Neural cell (in vitro differentiated cells): ENCODE measurements at regions not wholly inside any gene's neighbourhood (a gene's known extent, or its start where the extent isn't known, plus 50 kb on each side); places are given as distances from the start of the nearest gene placed in this dataset.

Experiments used
- EZH2 ChIP-seq: fragments of 200-600, 300-800 bp; shearing (Covaris generic), sonication (generic); IDR thresholded peaks from 2 replicates; pipeline ENCODE4 v1.6.1; 2014; ENCODE audit warnings: antibody characterized with exemption, low read length, borderline replicate concordance, mild to moderate bottlenecking; ENCODE audit not compliant: insufficient read depth, poor library complexity, severe bottlenecking
- MXI1 ChIP-seq: fragments of 450-650 bp; conservative IDR thresholded peaks from 2 replicates; pipeline ENCODE4 v1.6.1; 2014; ENCODE audit warnings: antibody characterized with exemption, mild to moderate bottlenecking; ENCODE audit not compliant: poor library complexity, severe bottlenecking
- POLR2AphosphoS5 ChIP-seq: IDR thresholded peaks from 2 replicates; pipeline ENCODE4 v1.6.1; 2012
- RAD21 ChIP-seq: fragments of 450-650 bp; conservative IDR thresholded peaks from 2 replicates; pipeline ENCODE4 v1.6.1; 2014; ENCODE audit warnings: antibody characterized with exemption, mild to moderate bottlenecking, moderate library complexity
- TAF1 ChIP-seq: IDR thresholded peaks from 2 replicates; pipeline ENCODE4 v1.6.1; 2012; ENCODE audit warnings: low read depth
- TF ChIP-seq, protein P1 (sequence below): fragments of 450-650 bp; IDR thresholded peaks from 2 replicates; pipeline ENCODE4 v1.5.1; 2014; ENCODE audit warnings: antibody characterized with exemption, mild to moderate bottlenecking, moderate library complexity; ENCODE audit not compliant: poor library complexity, severe bottlenecking
- TF ChIP-seq, protein P2 (sequence below): IDR thresholded peaks from 2 replicates; pipeline ENCODE4 v1.6.1; 2012; ENCODE audit warnings: borderline replicate concordance

DNA sequence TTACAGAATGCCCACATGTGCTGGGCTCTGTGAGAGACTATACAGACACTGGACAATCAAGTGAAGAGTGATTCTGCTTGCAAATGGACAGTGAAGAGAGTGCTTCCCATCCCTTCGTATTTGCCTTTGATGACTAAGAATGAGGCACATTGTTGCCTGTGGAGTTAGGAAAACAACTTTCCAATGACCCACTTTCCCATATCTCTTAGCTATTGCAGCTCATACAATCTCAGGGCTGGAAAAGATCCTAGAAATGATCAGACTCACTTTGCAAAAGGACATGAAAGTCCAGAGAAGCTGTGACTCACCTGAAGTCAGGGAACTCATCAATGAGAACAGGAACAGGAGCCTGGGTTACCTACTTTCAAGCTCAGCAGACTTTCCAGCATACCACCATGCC lies 440.5 kb upstream of the TCF4 start:
- TF ChIP-seq RAD21: no peak
- TF ChIP-seq, protein P1, sequence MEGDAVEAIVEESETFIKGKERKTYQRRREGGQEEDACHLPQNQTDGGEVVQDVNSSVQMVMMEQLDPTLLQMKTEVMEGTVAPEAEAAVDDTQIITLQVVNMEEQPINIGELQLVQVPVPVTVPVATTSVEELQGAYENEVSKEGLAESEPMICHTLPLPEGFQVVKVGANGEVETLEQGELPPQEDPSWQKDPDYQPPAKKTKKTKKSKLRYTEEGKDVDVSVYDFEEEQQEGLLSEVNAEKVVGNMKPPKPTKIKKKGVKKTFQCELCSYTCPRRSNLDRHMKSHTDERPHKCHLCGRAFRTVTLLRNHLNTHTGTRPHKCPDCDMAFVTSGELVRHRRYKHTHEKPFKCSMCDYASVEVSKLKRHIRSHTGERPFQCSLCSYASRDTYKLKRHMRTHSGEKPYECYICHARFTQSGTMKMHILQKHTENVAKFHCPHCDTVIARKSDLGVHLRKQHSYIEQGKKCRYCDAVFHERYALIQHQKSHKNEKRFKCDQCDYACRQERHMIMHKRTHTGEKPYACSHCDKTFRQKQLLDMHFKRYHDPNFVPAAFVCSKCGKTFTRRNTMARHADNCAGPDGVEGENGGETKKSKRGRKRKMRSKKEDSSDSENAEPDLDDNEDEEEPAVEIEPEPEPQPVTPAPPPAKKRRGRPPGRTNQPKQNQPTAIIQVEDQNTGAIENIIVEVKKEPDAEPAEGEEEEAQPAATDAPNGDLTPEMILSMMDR: no peak
- no peak for TF ChIP-seq POLR2AphosphoS5
- TF ChIP-seq TAF1: no peak
- no peak for TF ChIP-seq MXI1
- TF ChIP-seq, protein P2, sequence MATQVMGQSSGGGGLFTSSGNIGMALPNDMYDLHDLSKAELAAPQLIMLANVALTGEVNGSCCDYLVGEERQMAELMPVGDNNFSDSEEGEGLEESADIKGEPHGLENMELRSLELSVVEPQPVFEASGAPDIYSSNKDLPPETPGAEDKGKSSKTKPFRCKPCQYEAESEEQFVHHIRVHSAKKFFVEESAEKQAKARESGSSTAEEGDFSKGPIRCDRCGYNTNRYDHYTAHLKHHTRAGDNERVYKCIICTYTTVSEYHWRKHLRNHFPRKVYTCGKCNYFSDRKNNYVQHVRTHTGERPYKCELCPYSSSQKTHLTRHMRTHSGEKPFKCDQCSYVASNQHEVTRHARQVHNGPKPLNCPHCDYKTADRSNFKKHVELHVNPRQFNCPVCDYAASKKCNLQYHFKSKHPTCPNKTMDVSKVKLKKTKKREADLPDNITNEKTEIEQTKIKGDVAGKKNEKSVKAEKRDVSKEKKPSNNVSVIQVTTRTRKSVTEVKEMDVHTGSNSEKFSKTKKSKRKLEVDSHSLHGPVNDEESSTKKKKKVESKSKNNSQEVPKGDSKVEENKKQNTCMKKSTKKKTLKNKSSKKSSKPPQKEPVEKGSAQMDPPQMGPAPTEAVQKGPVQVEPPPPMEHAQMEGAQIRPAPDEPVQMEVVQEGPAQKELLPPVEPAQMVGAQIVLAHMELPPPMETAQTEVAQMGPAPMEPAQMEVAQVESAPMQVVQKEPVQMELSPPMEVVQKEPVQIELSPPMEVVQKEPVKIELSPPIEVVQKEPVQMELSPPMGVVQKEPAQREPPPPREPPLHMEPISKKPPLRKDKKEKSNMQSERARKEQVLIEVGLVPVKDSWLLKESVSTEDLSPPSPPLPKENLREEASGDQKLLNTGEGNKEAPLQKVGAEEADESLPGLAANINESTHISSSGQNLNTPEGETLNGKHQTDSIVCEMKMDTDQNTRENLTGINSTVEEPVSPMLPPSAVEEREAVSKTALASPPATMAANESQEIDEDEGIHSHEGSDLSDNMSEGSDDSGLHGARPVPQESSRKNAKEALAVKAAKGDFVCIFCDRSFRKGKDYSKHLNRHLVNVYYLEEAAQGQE: no peak
- TF ChIP-seq EZH2: no peak
